ENCODE measurements at regions not wholly inside any gene's neighbourhood (a gene's known extent, or its start where the extent isn't known, plus 50 kb on each side); places are given as distances from the start of the nearest gene placed in this dataset.

- Mint-ChIP-seq H3K4me3 (no peak overlapping the region), H3K9me3 (no peaks in the 10 kb centered on the region), H3K36me3 (ENCODE audit: low read depth) (no peaks in the 10 kb centered on the region), H3K4me1 (ENCODE audit: low read depth) (no peaks in the 10 kb centered on the region), H3K27me3 (ENCODE audit: low read depth) (no peaks in the 10 kb centered on the region), H3K27ac (no peak overlapping the region)
These were observed 174.8 kb downstream of the GPR37 start for GRCh38 chr7:124590814-124591213.

GRCh38 chr7:124577256-124577655, 188.3 kb downstream of the GPR37 start:
- no peak overlapping the region for H3K27ac Mint-ChIP-seq
- H3K4me3 Mint-ChIP-seq = no peak overlapping the region
- no peaks in the 10 kb centered on the region for H3K27me3 Mint-ChIP-seq (ENCODE audit: low read depth)
- peaks cover 3% of the 10 kb centered on the region for H3K9me3 Mint-ChIP-seq
- H3K4me1 Mint-ChIP-seq (ENCODE audit: low read depth) = no peaks in the 10 kb centered on the region
- H3K36me3 Mint-ChIP-seq (ENCODE audit: low read depth) = no peaks in the 10 kb centered on the region

- Mint-ChIP-seq H3K4me1 (ENCODE audit: low read depth) (no peaks in the 10 kb centered on the region), H3K27me3 (ENCODE audit: low read depth) (no peaks in the 10 kb centered on the region), H3K27ac (no peak overlapping the region), H3K4me3 (no peak overlapping the region), H3K36me3 (ENCODE audit: low read depth) (no peaks in the 10 kb centered on the region), H3K9me3 (peaks cover 3% of the 10 kb centered on the region)
These were observed 190.4 kb downstream of the GPR37 start for GRCh38 chr7:124575176-124575575.

- Mint-ChIP-seq H3K36me3 (ENCODE audit: low read depth) (no peaks in the 10 kb centered on the region), H3K4me1 (ENCODE audit: low read depth) (no peaks in the 10 kb centered on the region), H3K4me3 (no peak overlapping the region), H3K9me3 (no peaks in the 10 kb centered on the region), H3K27me3 (ENCODE audit: low read depth) (no peaks in the 10 kb centered on the region), H3K27ac (no peak overlapping the region)
These were observed 195.0 kb downstream of the GPR37 start for GRCh38 chr7:124570558-124570957.

GRCh38 chr7:124566583-124566982, 199.0 kb downstream of the GPR37 start:
- Mint-ChIP-seq H3K4me3 (no peak overlapping the region), H3K27ac (no peak overlapping the region), H3K4me1 (ENCODE audit: low read depth) (no peaks in the 10 kb centered on the region)

GRCh38 chr7:124557587-124557986, 208.0 kb downstream of the GPR37 start:
- Mint-ChIP-seq H3K4me3 (no peak overlapping the region), H3K4me1 (ENCODE audit: low read depth) (no peaks in the 10 kb centered on the region), H3K27me3 (ENCODE audit: low read depth) (no peaks in the 10 kb centered on the region), H3K27ac (no peak overlapping the region), H3K9me3 (no peaks in the 10 kb centered on the region), H3K36me3 (ENCODE audit: low read depth) (no peaks in the 10 kb centered on the region)

More at GRCh38 chr7:124566583-124566982, 199.0 kb downstream of the GPR37 start:
- H3K36me3 Mint-ChIP-seq (ENCODE audit: low read depth) = no peaks in the 10 kb centered on the region
- H3K27me3 Mint-ChIP-seq (ENCODE audit: low read depth) = no peaks in the 10 kb centered on the region
- no peaks in the 10 kb centered on the region for H3K9me3 Mint-ChIP-seq

- Mint-ChIP-seq H3K4me3 (no peak overlapping the region), H3K27me3 (ENCODE audit: low read depth) (no peaks in the 10 kb centered on the region), H3K9me3 (no peaks in the 10 kb centered on the region), H3K27ac (no peak overlapping the region), H3K4me1 (ENCODE audit: low read depth) (no peaks in the 10 kb centered on the region), H3K36me3 (ENCODE audit: low read depth) (no peaks in the 10 kb centered on the region)
These were observed 208.5 kb downstream of the GPR37 start for GRCh38 chr7:124557101-124557500.

- Mint-ChIP-seq H3K36me3 (ENCODE audit: low read depth) (no peaks in the 10 kb centered on the region), H3K4me1 (ENCODE audit: low read depth) (no peaks in the 10 kb centered on the region), H3K9me3 (no peaks in the 10 kb centered on the region), H3K27me3 (ENCODE audit: low read depth) (no peaks in the 10 kb centered on the region), H3K27ac (no peak overlapping the region), H3K4me3 (no peak overlapping the region)
These were observed 212.1 kb downstream of the GPR37 start for GRCh38 chr7:124553502-124553901.

- Mint-ChIP-seq H3K36me3 (ENCODE audit: low read depth) (no peaks in the 10 kb centered on the region), H3K4me1 (ENCODE audit: low read depth) (no peaks in the 10 kb centered on the region), H3K9me3 (no peaks in the 10 kb centered on the region), H3K27ac (no peak overlapping the region), H3K4me3 (no peak overlapping the region), H3K27me3 (ENCODE audit: low read depth) (no peaks in the 10 kb centered on the region)
These were observed 213.4 kb downstream of the GPR37 start for GRCh38 chr7:124552217-124552616.

- Mint-ChIP-seq H3K27me3 (ENCODE audit: low read depth) (no peaks in the 10 kb centered on the region), H3K4me1 (ENCODE audit: low read depth) (no peaks in the 10 kb centered on the region), H3K4me3 (no peak overlapping the region), H3K36me3 (ENCODE audit: low read depth) (no peaks in the 10 kb centered on the region), H3K9me3 (no peaks in the 10 kb centered on the region), H3K27ac (no peak overlapping the region)
These were observed 215.6 kb downstream of the GPR37 start for GRCh38 chr7:124550036-124550435.

- no peaks in the 10 kb centered on the region for H3K4me1 Mint-ChIP-seq (ENCODE audit: low read depth)
- H3K9me3 Mint-ChIP-seq = no peaks in the 10 kb centered on the region
- H3K4me3 Mint-ChIP-seq = no peak overlapping the region
- no peak overlapping the region for H3K27ac Mint-ChIP-seq
- H3K36me3 Mint-ChIP-seq (ENCODE audit: low read depth) = no peaks in the 10 kb centered on the region
- H3K27me3 Mint-ChIP-seq (ENCODE audit: low read depth) = no peaks in the 10 kb centered on the region
These were observed 223.1 kb downstream of the GPR37 start for GRCh38 chr7:124542476-124542875.

- Mint-ChIP-seq H3K36me3 (ENCODE audit: low read depth) (no peaks in the 10 kb centered on the region), H3K27me3 (ENCODE audit: low read depth) (no peaks in the 10 kb centered on the region), H3K4me3 (no peak overlapping the region), H3K9me3 (no peaks in the 10 kb centered on the region), H3K4me1 (ENCODE audit: low read depth) (no peaks in the 10 kb centered on the region), H3K27ac (no peak overlapping the region)
These were observed 229.3 kb downstream of the GPR37 start for GRCh38 chr7:124536156-124536762.

GRCh38 chr7:124532166-124532565, 233.4 kb downstream of the GPR37 start:
- no peak overlapping the region for H3K27ac Mint-ChIP-seq
- no peaks in the 10 kb centered on the region for H3K27me3 Mint-ChIP-seq (ENCODE audit: low read depth)
- H3K4me3 Mint-ChIP-seq = no peak overlapping the region
- peaks cover 4% of the 10 kb centered on the region for H3K9me3 Mint-ChIP-seq
- no peaks in the 10 kb centered on the region for H3K4me1 Mint-ChIP-seq (ENCODE audit: low read depth)
- no peaks in the 10 kb centered on the region for H3K36me3 Mint-ChIP-seq (ENCODE audit: low read depth)

- Mint-ChIP-seq H3K27me3 (ENCODE audit: low read depth) (no peaks in the 10 kb centered on the region), H3K9me3 (no peaks in the 10 kb centered on the region), H3K27ac (no peak overlapping the region), H3K36me3 (ENCODE audit: low read depth) (no peaks in the 10 kb centered on the region), H3K4me1 (ENCODE audit: low read depth) (no peaks in the 10 kb centered on the region), H3K4me3 (no peak overlapping the region)
These were observed 248.7 kb downstream of the GPR37 start for GRCh38 chr7:124516911-124517310.

GRCh38 chr7:124515106-124515830, 250.3 kb downstream of the GPR37 start:
- no peaks in the 10 kb centered on the region for H3K4me1 Mint-ChIP-seq (ENCODE audit: low read depth)
- H3K4me3 Mint-ChIP-seq = no peak overlapping the region
- no peaks in the 10 kb centered on the region for H3K36me3 Mint-ChIP-seq (ENCODE audit: low read depth)
- H3K27me3 Mint-ChIP-seq (ENCODE audit: low read depth) = no peaks in the 10 kb centered on the region
- H3K9me3 Mint-ChIP-seq = no peaks in the 10 kb centered on the region
- no peak overlapping the region for H3K27ac Mint-ChIP-seq
